Lower lobe of right lung (tissue), 2 donors: ENCODE measurements at regions not wholly inside any gene's neighbourhood (a gene's known extent, or its start where the extent isn't known, plus 50 kb on each side); places are given as distances from the start of the nearest gene placed in this dataset.

ENCODE experiments used
- ATAC-seq, 2 donors: fragments of 200-7000 bp; cut with Tn5 transposase; one replicate each; pipeline ENCODE4 v1.9.1; 2020 to 2022; ENCODE audit warnings: mild to moderate bottlenecking in 2 of 2, moderate library complexity in 2 of 2
- DNase-seq: peaks from one replicate; pipeline ENCODE4 v3.0.0-alpha.2; 2020
- H3K27ac ChIP-seq: fragments of 200-600 bp; one replicate; pipeline ENCODE4 v1.8.0; 2022
- H3K27me3 ChIP-seq: fragments of 200-600 bp; one replicate; pipeline ENCODE4 v1.8.0; 2022; ENCODE audit warnings: low read depth
- H3K36me3 ChIP-seq: fragments of 200-600 bp; one replicate; pipeline ENCODE4 v1.8.0; 2022; ENCODE audit warnings: mild to moderate bottlenecking
- H3K4me1 ChIP-seq: fragments of 200-600 bp; one replicate; pipeline ENCODE4 v1.8.0; 2022
- H3K4me3 ChIP-seq: fragments of 200-600 bp; one replicate; pipeline ENCODE4 v1.8.0; 2022; ENCODE audit warnings: mild to moderate bottlenecking
- H3K9me3 ChIP-seq: fragments of 200-600 bp; one replicate; pipeline ENCODE4 v1.8.0; 2022
- CTCF ChIP-seq: fragments of 200-600 bp; IDR thresholded peaks from one replicate; pipeline ENCODE4 v1.8.0; 2022; ENCODE audit warnings: antibody characterized with exemption, mild to moderate bottlenecking
- intact Hi-C: fragments of 100-400 bp; cut with DNase I; formaldehyde crosslinking; loops from one replicate; pipeline ENCODE4 v1.11.0; 2022
- donor health status: DM: no; HTN: yes; CAD: no; lungs with severe emphysema.

GRCh38 chr4:126956184-126956897 lies 676.4 kb upstream of the INTU start:
- TF ChIP-seq CTCF = no peak
- no peaks in the 10 kb centered on the region for H3K4me1 ChIP-seq
- no peak overlapping the region for H3K27ac ChIP-seq
- H3K27me3 ChIP-seq = no peaks in the 10 kb centered on the region
- DNase-seq (no peak), ATAC-seq (no peak)
- no peak overlapping the region for H3K4me3 ChIP-seq
- intact Hi-C loops = no loop called here
- H3K36me3 ChIP-seq = no peaks in the 10 kb centered on the region
- H3K9me3 ChIP-seq = no peaks in the 10 kb centered on the region

GRCh38 chr4:126957556-126957955 lies 675.2 kb upstream of the INTU start:
- Histone ChIP-seq H3K4me3 (no peak overlapping the region), H3K36me3 (no peaks in the 10 kb centered on the region), H3K27me3 (no peaks in the 10 kb centered on the region), H3K4me1 (no peaks in the 10 kb centered on the region), H3K9me3 (no peaks in the 10 kb centered on the region), H3K27ac (no peak overlapping the region)
- DNase-seq (no peak), ATAC-seq (no peak)
- TF ChIP-seq CTCF = no peak
- intact Hi-C loops = no loop called here

GRCh38 chr4:126957987-126958386 lies 674.8 kb upstream of the INTU start:
- H3K27me3 ChIP-seq = no peaks in the 10 kb centered on the region
- H3K9me3 ChIP-seq = no peaks in the 10 kb centered on the region
- ATAC-seq = no peak
- H3K27ac ChIP-seq = no peak overlapping the region
- H3K4me1 ChIP-seq = no peaks in the 10 kb centered on the region
- DNase-seq = no peak
- no peak for TF ChIP-seq CTCF
- no peaks in the 10 kb centered on the region for H3K36me3 ChIP-seq
- intact Hi-C loops = no loop called here
- H3K4me3 ChIP-seq = no peak overlapping the region

GRCh38 chr4:126958482-126958881 lies 674.3 kb upstream of the INTU start:
- TF ChIP-seq CTCF = no peak
- DNase-seq = no peak
- ATAC-seq = no peak
- Histone ChIP-seq H3K27me3 (no peaks in the 10 kb centered on the region), H3K9me3 (no peaks in the 10 kb centered on the region), H3K36me3 (no peaks in the 10 kb centered on the region), H3K4me3 (no peak overlapping the region), H3K4me1 (no peaks in the 10 kb centered on the region), H3K27ac (no peak overlapping the region)
- intact Hi-C loops = no loop called here

GRCh38 chr4:126959056-126959745 lies 673.6 kb upstream of the INTU start:
- TF ChIP-seq CTCF = no peak
- Histone ChIP-seq H3K4me3 (no peak overlapping the region), H3K9me3 (no peaks in the 10 kb centered on the region), H3K27ac (no peak overlapping the region), H3K4me1 (no peaks in the 10 kb centered on the region), H3K27me3 (no peaks in the 10 kb centered on the region), H3K36me3 (no peaks in the 10 kb centered on the region)
- intact Hi-C loops = no loop called here
- DNase-seq (no peak), ATAC-seq (no peak)
